GM18861 (cell line): ENCODE measurements at regions not wholly inside any gene's neighbourhood (a gene's known extent, or its start where the extent isn't known, plus 50 kb on each side); places are given as distances from the start of the nearest gene placed in this dataset.
"Not testable (repeated sequence)": the region's sequence is repeated elsewhere in the genome, so short reads cannot be mapped to it uniquely, and the experiment has no call there.

Experiments used
- ATAC-seq: cut with Tn5 transposase; IDR thresholded peaks from one replicate; pipeline ENCODE4 v1.9.1; 2021; ENCODE audit not compliant: unreplicated experiment

GRCh38 chr1:234922987-234923386, 205.7 kb downstream of the TOMM20 start:
- no peak for ATAC-seq

GRCh38 chr1:234921266-234922062, 207.2 kb downstream of the TOMM20 start:
- no peak for ATAC-seq

GRCh38 chr1:234920843-234921140, 207.8 kb downstream of the TOMM20 start:
- ATAC-seq, result no peak

GRCh38 chr1:234920136-234920842, 208.3 kb downstream of the TOMM20 start:
- no peak for ATAC-seq

GRCh38 chr1:234918961-234919761, 209.5 kb downstream of the TOMM20 start:
- ATAC-seq, result no peak

GRCh38 chr1:234918181-234918841, 210.3 kb downstream of the TOMM20 start:
- no peak for ATAC-seq

GRCh38 chr1:234917495-234918180, 211.0 kb downstream of the TOMM20 start:
- no peak for ATAC-seq

GRCh38 chr1:234916840-234917239, 211.8 kb downstream of the TOMM20 start:
- peak; percentile 80 for ATAC-seq

GRCh38 chr1:234915924-234916675, 212.5 kb downstream of the TOMM20 start:
- ATAC-seq, result no peak

GRCh38 chr1:234914606-234915290, 213.9 kb downstream of the TOMM20 start:
- ATAC-seq, result no peak

GRCh38 chr1:234913771-234914170, 214.9 kb downstream of the TOMM20 start:
- no peak for ATAC-seq

- no peak for ATAC-seq
These were observed 215.4 kb downstream of the TOMM20 start for GRCh38 chr1:234913278-234913649.

- no peak for ATAC-seq
These were observed 215.9 kb downstream of the TOMM20 start for GRCh38 chr1:234912548-234913277.

- ATAC-seq, result no peak
These were observed 216.8 kb downstream of the TOMM20 start for GRCh38 chr1:234911787-234912186.

- ATAC-seq, result not testable (repeated sequence)
These were observed 217.5 kb downstream of the TOMM20 start for GRCh38 chr1:234911136-234911535.

- ATAC-seq, result no peak
These were observed 218.8 kb downstream of the TOMM20 start for GRCh38 chr1:234909851-234910250.

GRCh38 chr1:234909307-234909810, 219.3 kb downstream of the TOMM20 start:
- ATAC-seq, result no peak

- ATAC-seq, result no peak
These were observed 220.1 kb downstream of the TOMM20 start for GRCh38 chr1:234908571-234908970.
